ENCODE measurements at regions not wholly inside any gene's neighbourhood (a gene's known extent, or its start where the extent isn't known, plus 50 kb on each side); places are given as distances from the start of the nearest gene placed in this dataset.

DNA sequence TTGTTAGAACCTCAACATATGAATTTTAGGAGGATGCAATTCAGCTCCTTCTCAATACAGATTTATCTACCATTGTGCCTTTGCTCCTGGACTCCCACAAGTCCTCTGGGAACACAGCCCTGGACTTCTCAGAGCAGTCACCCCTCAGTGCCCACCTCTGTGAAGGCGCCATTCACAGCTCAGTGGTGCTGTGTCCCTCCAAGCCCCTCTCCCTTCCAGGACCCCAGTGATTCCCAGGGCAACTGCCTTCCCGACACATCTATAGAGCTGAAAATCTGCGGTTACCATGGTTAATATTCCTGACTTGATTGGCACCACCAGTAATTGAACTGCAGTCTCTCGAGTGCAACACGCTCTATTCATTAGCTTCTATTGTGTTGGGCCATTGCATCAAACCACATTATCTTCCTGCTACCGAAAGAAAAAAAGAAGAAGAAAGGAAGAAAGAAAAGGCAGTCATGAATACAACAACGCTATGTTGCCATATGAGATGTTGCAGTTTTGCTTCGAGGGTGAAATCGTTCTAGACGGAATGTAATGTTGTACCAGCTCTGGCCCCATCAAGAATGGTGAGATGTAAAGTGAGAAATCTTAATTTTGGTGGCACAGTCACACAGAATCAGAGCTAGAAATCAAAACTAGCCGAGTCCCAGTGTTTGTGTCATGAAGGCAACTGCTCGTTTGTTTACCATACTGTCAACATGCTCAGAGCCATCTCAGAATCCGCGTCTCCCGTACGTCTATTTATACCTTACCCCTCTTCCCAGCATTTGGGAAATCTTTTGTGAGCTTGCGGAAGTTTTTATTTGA is 524.0 kb upstream of the ID2 start:
- H4K20me1 ChIP-seq (ENCODE audit: insufficient read depth, low read length) = no peaks in the 10 kb centered on the region
- no peaks in the 10 kb centered on the region for H3K4me1 ChIP-seq (ENCODE audit: low read length)
- H3K9ac ChIP-seq (ENCODE audit: low read length) = no peak overlapping the region
- H3F3A ChIP-seq (ENCODE audit: insufficient read depth, low read length) = no peaks in the 10 kb centered on the region
- TF ChIP-seq, protein P1, sequence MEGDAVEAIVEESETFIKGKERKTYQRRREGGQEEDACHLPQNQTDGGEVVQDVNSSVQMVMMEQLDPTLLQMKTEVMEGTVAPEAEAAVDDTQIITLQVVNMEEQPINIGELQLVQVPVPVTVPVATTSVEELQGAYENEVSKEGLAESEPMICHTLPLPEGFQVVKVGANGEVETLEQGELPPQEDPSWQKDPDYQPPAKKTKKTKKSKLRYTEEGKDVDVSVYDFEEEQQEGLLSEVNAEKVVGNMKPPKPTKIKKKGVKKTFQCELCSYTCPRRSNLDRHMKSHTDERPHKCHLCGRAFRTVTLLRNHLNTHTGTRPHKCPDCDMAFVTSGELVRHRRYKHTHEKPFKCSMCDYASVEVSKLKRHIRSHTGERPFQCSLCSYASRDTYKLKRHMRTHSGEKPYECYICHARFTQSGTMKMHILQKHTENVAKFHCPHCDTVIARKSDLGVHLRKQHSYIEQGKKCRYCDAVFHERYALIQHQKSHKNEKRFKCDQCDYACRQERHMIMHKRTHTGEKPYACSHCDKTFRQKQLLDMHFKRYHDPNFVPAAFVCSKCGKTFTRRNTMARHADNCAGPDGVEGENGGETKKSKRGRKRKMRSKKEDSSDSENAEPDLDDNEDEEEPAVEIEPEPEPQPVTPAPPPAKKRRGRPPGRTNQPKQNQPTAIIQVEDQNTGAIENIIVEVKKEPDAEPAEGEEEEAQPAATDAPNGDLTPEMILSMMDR (IDR thresholded peaks at IDR 0.05; ENCODE audit: low read length) = no peak
- no peak for TF ChIP-seq EZH2phosphoT487 (IDR thresholded peaks at IDR 0.05; ENCODE audit: low read length)
- no peak for TF ChIP-seq EZH2 (optimal IDR thresholded peaks at IDR 0.05; ENCODE audit: low read depth, low read length)
- H3K27ac ChIP-seq (ENCODE audit: low read length) = no peak overlapping the region
- no peaks in the 10 kb centered on the region for H3K79me2 ChIP-seq (ENCODE audit: low read length)
- H3K36me3 ChIP-seq (replicated peaks; ENCODE audit: insufficient read depth, low read length) = no peaks in the 10 kb centered on the region
- H3K27me3 ChIP-seq (replicated peaks; ENCODE audit: insufficient read depth, low read length) = no peaks in the 10 kb centered on the region
- no peak for DNase-seq
- no peak overlapping the region for H3K4me3 ChIP-seq (ENCODE audit: low read length)
- no peaks in the 10 kb centered on the region for H3K9me2 ChIP-seq (replicated peaks; ENCODE audit: insufficient read depth, low read length)
- H3K9me3 ChIP-seq (replicated peaks; ENCODE audit: insufficient read depth, low read length) = no peaks in the 10 kb centered on the region
- H2AFZ ChIP-seq (ENCODE audit: low read length) = no peak overlapping the region
- no peak overlapping the region for H3K4me2 ChIP-seq (ENCODE audit: low read depth, low read length)

- H2AFZ ChIP-seq (ENCODE audit: low read length) = no peak overlapping the region
- H3K9me3 ChIP-seq (replicated peaks; ENCODE audit: insufficient read depth, low read length) = no peaks in the 10 kb centered on the region
- no peaks in the 10 kb centered on the region for H3K27me3 ChIP-seq (replicated peaks; ENCODE audit: insufficient read depth, low read length)
- H3K4me2 ChIP-seq (ENCODE audit: low read depth, low read length) = no peak overlapping the region
- no peak overlapping the region for H3K9ac ChIP-seq (ENCODE audit: low read length)
- H3K9me2 ChIP-seq (replicated peaks; ENCODE audit: insufficient read depth, low read length) = no peaks in the 10 kb centered on the region
- no peaks in the 10 kb centered on the region for H3K79me2 ChIP-seq (ENCODE audit: low read length)
- no peak overlapping the region for H3K4me3 ChIP-seq (ENCODE audit: low read length)
- H3K4me1 ChIP-seq (ENCODE audit: low read length) = no peaks in the 10 kb centered on the region
- no peak for DNase-seq
- TF ChIP-seq EZH2phosphoT487 (IDR thresholded peaks at IDR 0.05; ENCODE audit: low read length) (no peak), EZH2 (optimal IDR thresholded peaks at IDR 0.05; ENCODE audit: low read depth, low read length) (no peak)
- TF ChIP-seq, protein P1 (IDR thresholded peaks at IDR 0.05; ENCODE audit: low read length) = no peak
- H3K27ac ChIP-seq (ENCODE audit: low read length) = no peak overlapping the region
- no peaks in the 10 kb centered on the region for H3K36me3 ChIP-seq (replicated peaks; ENCODE audit: insufficient read depth, low read length)
- H3F3A ChIP-seq (ENCODE audit: insufficient read depth, low read length) = no peaks in the 10 kb centered on the region
- no peaks in the 10 kb centered on the region for H4K20me1 ChIP-seq (ENCODE audit: insufficient read depth, low read length)
Observed at GRCh38 chr2:8158711-8159110, 523.1 kb upstream of the ID2 start.

DNA sequence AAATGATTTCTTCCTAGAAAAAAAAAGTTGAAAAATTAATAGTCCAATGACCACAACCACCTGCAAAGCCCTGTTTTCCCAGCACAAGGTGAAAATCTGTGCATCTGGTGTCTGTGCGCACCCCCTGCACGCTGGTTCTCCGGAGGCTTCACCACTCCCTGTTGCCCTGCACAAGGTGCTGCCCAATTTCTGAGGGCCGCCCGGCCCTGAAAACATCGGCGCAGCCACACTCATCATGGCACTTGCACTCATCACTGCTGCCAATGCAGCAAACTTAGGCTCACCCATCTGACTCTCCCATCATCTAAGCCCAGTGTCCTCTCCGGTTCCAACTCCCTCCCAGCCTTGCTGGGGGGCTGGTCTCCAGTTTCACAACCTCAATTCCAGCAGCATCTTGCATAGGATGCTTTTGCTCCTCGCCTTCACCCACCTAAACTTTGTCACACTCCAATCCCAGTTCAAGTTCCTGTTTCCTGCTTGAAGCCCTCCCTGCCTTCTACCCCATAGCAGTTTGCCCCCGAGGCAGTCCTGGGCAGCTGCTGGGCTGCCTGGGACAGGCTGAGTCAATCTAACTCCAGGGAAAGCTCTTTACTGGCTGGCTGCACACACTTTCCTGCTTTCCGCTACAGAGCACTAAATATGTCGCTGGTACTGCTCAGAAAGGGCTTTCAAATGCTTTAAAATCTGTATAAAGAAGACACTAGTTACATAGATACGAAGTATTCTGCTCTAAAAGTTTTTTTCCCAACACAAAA is 522.5 kb upstream of the ID2 start:
- no peaks in the 10 kb centered on the region for H3K79me2 ChIP-seq (ENCODE audit: low read length)
- H3K27me3 ChIP-seq (replicated peaks; ENCODE audit: insufficient read depth, low read length) = no peaks in the 10 kb centered on the region
- no peak overlapping the region for H2AFZ ChIP-seq (ENCODE audit: low read length)

More for the DNA sequence above, 522.5 kb upstream of the ID2 start:
- Histone ChIP-seq H3F3A (ENCODE audit: insufficient read depth, low read length) (no peaks in the 10 kb centered on the region), H3K9ac (ENCODE audit: low read length) (no peak overlapping the region), H3K36me3 (replicated peaks; ENCODE audit: insufficient read depth, low read length) (no peaks in the 10 kb centered on the region), H3K4me2 (ENCODE audit: low read depth, low read length) (no peak overlapping the region), H3K9me3 (replicated peaks; ENCODE audit: insufficient read depth, low read length) (no peaks in the 10 kb centered on the region), H3K4me3 (ENCODE audit: low read length) (no peak overlapping the region), H4K20me1 (ENCODE audit: insufficient read depth, low read length) (no peaks in the 10 kb centered on the region), H3K27ac (ENCODE audit: low read length) (no peak overlapping the region), H3K4me1 (ENCODE audit: low read length) (no peaks in the 10 kb centered on the region), H3K9me2 (replicated peaks; ENCODE audit: insufficient read depth, low read length) (no peaks in the 10 kb centered on the region)
- TF ChIP-seq EZH2phosphoT487 (IDR thresholded peaks at IDR 0.05; ENCODE audit: low read length) = no peak
- TF ChIP-seq, protein P1 (IDR thresholded peaks at IDR 0.05; ENCODE audit: low read length) = no peak
- TF ChIP-seq EZH2 (optimal IDR thresholded peaks at IDR 0.05; ENCODE audit: low read depth, low read length) = no peak
- DNase-seq = no peak
